H9 (cell line): ENCODE measurements at regions not wholly inside any gene's neighbourhood (a gene's known extent, or its start where the extent isn't known, plus 50 kb on each side); places are given as distances from the start of the nearest gene placed in this dataset.

Experiments
- DNase-seq: peaks from one replicate; pipeline ENCODE4 v3.0.0-alpha.2; 2017
- H2AFZ ChIP-seq: one replicate; pipeline ENCODE4 v1.6.1; 2013; ENCODE audit warnings: mild to moderate bottlenecking, low read length, control low read depth, moderate library complexity
- H2AK5ac ChIP-seq: 2 replicates; pipeline ENCODE4 v1.6.1; 2013; ENCODE audit warnings: low read length, control low read depth, mixed read lengths; ENCODE audit not compliant: insufficient read length
- H2BK120ac ChIP-seq: one replicate; pipeline ENCODE4 v1.6.1; 2013; ENCODE audit warnings: low read depth, mild to moderate bottlenecking, low read length, control low read depth, inconsistent platforms; ENCODE audit not compliant: poor library complexity, severe bottlenecking
- H2BK12ac ChIP-seq: 2 replicates; pipeline ENCODE4 v1.6.1; 2013; ENCODE audit warnings: low read length, control low read depth, mixed read lengths, low read depth; ENCODE audit not compliant: insufficient read length
- H2BK15ac ChIP-seq: 2 replicates; pipeline ENCODE4 v1.6.1; 2013; ENCODE audit warnings: low read depth, low read length, control low read depth
- H2BK20ac ChIP-seq: one replicate; pipeline ENCODE4 v1.6.1; 2013; ENCODE audit warnings: low read depth, mild to moderate bottlenecking, low read length, control low read depth, inconsistent platforms; ENCODE audit not compliant: poor library complexity, severe bottlenecking
- H2BK5ac ChIP-seq: 2 replicates; pipeline ENCODE4 v1.6.1; 2013; ENCODE audit warnings: low read length, control low read depth, mixed read lengths; ENCODE audit not compliant: insufficient read length
- H3K14ac ChIP-seq: 2 replicates; pipeline ENCODE4 v1.6.1; 2013; ENCODE audit warnings: low read length, control low read depth; ENCODE audit not compliant: insufficient read depth
- H3K18ac ChIP-seq: 2 replicates; pipeline ENCODE4 v1.6.1; 2013; ENCODE audit warnings: low read depth, mild to moderate bottlenecking, mixed read lengths, low read length, control low read depth; ENCODE audit not compliant: insufficient read length
- H3K23ac ChIP-seq: 2 replicates; pipeline ENCODE4 v1.6.1; 2013; ENCODE audit warnings: low read length, control low read depth, mixed read lengths, low read depth; ENCODE audit not compliant: insufficient read length
- H3K23me2 ChIP-seq: 2 replicates; pipeline ENCODE4 v1.6.1; 2013; ENCODE audit warnings: low read depth, mild to moderate bottlenecking, mixed read lengths, low read length, control low read depth; ENCODE audit not compliant: insufficient read length, poor library complexity, severe bottlenecking
- H3K27ac ChIP-seq: 2 replicates; pipeline ENCODE4 v1.5.1; 2013; ENCODE audit warnings: low read length, control low read depth, mixed read lengths, low read depth; ENCODE audit not compliant: insufficient read length
- H3K27me3 ChIP-seq: 2 replicates; pipeline ENCODE4 v1.6.1; 2013; ENCODE audit warnings: low read length, control low read depth, inconsistent platforms; ENCODE audit not compliant: insufficient read depth
- H3K4ac ChIP-seq: 2 replicates; pipeline ENCODE4 v1.6.1; 2013; ENCODE audit warnings: low read depth, mild to moderate bottlenecking, control low read depth, inconsistent platforms, low read length, moderate library complexity
- H3K4me1 ChIP-seq: 2 replicates; pipeline ENCODE4 v1.6.1; 2013; ENCODE audit warnings: low read length, control low read depth, inconsistent platforms; ENCODE audit not compliant: insufficient read depth
- H3K4me2 ChIP-seq: 2 replicates; pipeline ENCODE4 v1.6.1; 2013; ENCODE audit warnings: low read length, control low read depth, mixed read lengths; ENCODE audit not compliant: insufficient read length, insufficient read depth
- H3K56ac ChIP-seq: 2 replicates; pipeline ENCODE4 v1.6.1; 2013; ENCODE audit warnings: low read depth, mild to moderate bottlenecking, mixed read lengths, low read length, control low read depth; ENCODE audit not compliant: insufficient read length
- H3K79me1 ChIP-seq: 2 replicates; pipeline ENCODE4 v1.6.1; 2013; ENCODE audit warnings: low read depth, mild to moderate bottlenecking, moderate library complexity, low read length, control low read depth, inconsistent platforms; ENCODE audit not compliant: insufficient read depth, poor library complexity, severe bottlenecking
- H3K79me2 ChIP-seq: 2 replicates; pipeline ENCODE4 v1.6.1; 2013; ENCODE audit warnings: low read length, control low read depth, inconsistent platforms; ENCODE audit not compliant: insufficient read depth
- H3K9ac ChIP-seq: 2 replicates; pipeline ENCODE4 v1.6.1; 2013; ENCODE audit warnings: low read length, control low read depth, mixed read lengths; ENCODE audit not compliant: insufficient read length; ENCODE audit errors: extremely low read depth
- H3K9me3 ChIP-seq: one replicate; pipeline ENCODE4 v1.6.1; 2013; ENCODE audit warnings: low read depth, low read length, inconsistent platforms; ENCODE audit not compliant: control insufficient read depth
- H3T11ph ChIP-seq: one replicate; pipeline ENCODE4 v1.6.1; 2013; ENCODE audit warnings: mild to moderate bottlenecking, low read length, control low read depth, inconsistent platforms
- H4K20me1 ChIP-seq: one replicate; pipeline ENCODE4 v1.6.1; 2013; ENCODE audit not compliant: control insufficient read depth, insufficient read length, insufficient read depth
- H4K5ac ChIP-seq: 2 replicates; pipeline ENCODE4 v1.6.1; 2013; ENCODE audit warnings: low read depth, mild to moderate bottlenecking, mixed read lengths, low read length, control low read depth; ENCODE audit not compliant: insufficient read length
- H4K8ac ChIP-seq: replicated peaks from 2 replicates; pipeline ENCODE4 v1.6.1; 2013; ENCODE audit warnings: low read length, control low read depth, mixed read lengths, low read depth; ENCODE audit not compliant: insufficient read length
- H4K91ac ChIP-seq: 2 replicates; pipeline ENCODE4 v1.6.1; 2013; ENCODE audit warnings: low read depth, mild to moderate bottlenecking, moderate library complexity, mixed read lengths, low read length, control low read depth; ENCODE audit not compliant: insufficient read length
- H3K27ac Mint-ChIP-seq, 3 experiments: 2 replicates in 2 of 3; 3 replicates in 1 of 3; pipeline ENCODE4 v1.8.0; 2020 to 2021; ENCODE audit warnings: mixed read lengths in 3 of 3, mild to moderate bottlenecking in 1 of 3, moderate library complexity in 1 of 3
- H3K27me3 Mint-ChIP-seq: 2 replicates; pipeline ENCODE4 v1.8.0; 2021; ENCODE audit warnings: low read depth, mild to moderate bottlenecking, moderate library complexity, mixed read lengths
- H3K36me3 Mint-ChIP-seq, 3 experiments: 2 replicates in 2 of 3; 3 replicates in 1 of 3; pipeline ENCODE4 v1.8.0; 2020 to 2021; ENCODE audit warnings: low read depth in 3 of 3, mixed read lengths in 3 of 3; ENCODE audit not compliant: insufficient read depth in 1 of 3
- H3K4me1 Mint-ChIP-seq, 2 experiments: 2 replicates each; pipeline ENCODE4 v1.8.0; 2020; ENCODE audit warnings: mixed read lengths in 2 of 2
- H3K4me3 Mint-ChIP-seq, 2 experiments: 2 replicates in 1 of 2; 3 replicates in 1 of 2; pipeline ENCODE4 v1.8.0; 2020 to 2021; ENCODE audit warnings: mild to moderate bottlenecking in 2 of 2, mixed read lengths in 2 of 2, moderate library complexity in 1 of 2
- H3K9me3 Mint-ChIP-seq, 2 experiments: 2 replicates in 1 of 2; 3 replicates in 1 of 2; pipeline ENCODE4 v1.8.0; 2020; ENCODE audit warnings: mild to moderate bottlenecking in 2 of 2, mixed read lengths in 2 of 2, moderate library complexity in 1 of 2
- CTCF ChIP-seq: fragments of 200-600 bp; sonication (generic); conservative IDR thresholded peaks from 3 replicates; pipeline ENCODE4 v1.8.0; 2021; ENCODE audit warnings: antibody characterized with exemption, mild to moderate bottlenecking
- WGBS: extraction: QIAGEN DNeasy Blood & Tissue Kit; methylation state at CpG from one replicate; pipeline ENCODE4 v1.1.7; 2013; ENCODE audit warnings: missing lambda C conversion rate, low lambda C conversion rate, mixed read lengths; ENCODE audit not compliant: insufficient read length; ENCODE audit errors: extremely low coverage; 5-methylcytosine and 5-hydroxymethylcytosine counted together

- Histone ChIP-seq H3K14ac (no peak overlapping the region), H2BK12ac (no peak overlapping the region), H3K18ac (no peak overlapping the region), H3K4me1 (no peaks in the 10 kb centered on the region), H3T11ph (no peak overlapping the region), H3K23me2 (no peaks in the 10 kb centered on the region), H3K9me3 (no peaks in the 10 kb centered on the region), H2BK120ac (no peak overlapping the region), H3K27me3 (no peaks in the 10 kb centered on the region), H2AK5ac (no peak overlapping the region), H4K8ac (no peak overlapping the region), H2BK5ac (no peak overlapping the region), H2AFZ (no peak overlapping the region), H3K79me2 (no peaks in the 10 kb centered on the region), H3K9ac (no peak overlapping the region), H4K91ac (no peak overlapping the region), H3K56ac (no peak overlapping the region), H3K79me1 (no peaks in the 10 kb centered on the region), H3K4ac (no peak overlapping the region), H3K23ac (no peak overlapping the region), H4K20me1 (no peaks in the 10 kb centered on the region), H4K5ac (no peak overlapping the region), H2BK20ac (no peak overlapping the region), H3K4me2 (no peak overlapping the region), H2BK15ac (no peak overlapping the region), H3K27ac (no peak overlapping the region)
- no peak overlapping the region for H3K27ac Mint-ChIP-seq
- no peak for DNase-seq
- H3K36me3 Mint-ChIP-seq, result no peaks in the 10 kb centered on the region
- no peak for TF ChIP-seq CTCF
- no peak overlapping the region for H3K4me3 Mint-ChIP-seq
- H3K27me3 Mint-ChIP-seq, result no peaks in the 10 kb centered on the region
- H3K9me3 Mint-ChIP-seq, result peaks cover 0 to 3% of the 10 kb centered on the region in 2 experiments; a peak in 1 of 5 replicates
- WGBS, result no CpG with 5 or more reads among the region's 2 CpGs
- peaks cover 7% of the 10 kb centered on the region in 2 experiments for H3K4me1 Mint-ChIP-seq
These were observed 103.8 kb upstream of the CHORDC1 start for GRCh38 chr11:90326647-90327046.
